ENCODE measurements at regions not wholly inside any gene's neighbourhood (a gene's known extent, or its start where the extent isn't known, plus 50 kb on each side); places are given as distances from the start of the nearest gene placed in this dataset.

DNA sequence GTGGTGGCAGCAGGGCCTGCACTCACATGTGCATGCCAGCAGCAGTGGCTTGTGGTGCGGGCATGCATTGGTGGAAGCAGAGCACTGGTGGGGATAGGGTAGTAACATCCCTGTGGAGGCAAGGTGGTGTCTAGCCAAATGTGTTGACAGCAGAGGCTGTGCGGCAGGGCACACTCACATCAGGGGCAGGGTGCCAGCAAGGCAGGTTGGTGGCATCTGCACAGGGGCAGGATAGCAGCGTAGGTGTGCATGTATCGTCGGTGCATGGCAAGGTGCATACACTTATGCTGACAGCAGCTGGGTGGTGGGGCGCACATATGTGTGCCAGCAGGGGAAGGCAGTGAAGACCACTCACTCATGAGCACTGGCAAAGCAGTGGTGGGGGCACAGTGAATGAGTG, 211.5 kb upstream of the CSNK1A1L start:
- TF ChIP-seq FOXM1 (IDR thresholded peaks at IDR 0.05; ENCODE audit: borderline replicate concordance) (no peak), BHLHE40 (IDR thresholded peaks at IDR 0.05; ENCODE audit: borderline replicate concordance) (no peak), ZNF384 (IDR thresholded peaks at IDR 0.05) (no peak), L3MBTL2 (conservative IDR thresholded peaks at IDR 0.05) (no peak)

Data from HEK293T (cell line).